ENCODE measurements at regions not wholly inside any gene's neighbourhood (a gene's known extent, or its start where the extent isn't known, plus 50 kb on each side); places are given as distances from the start of the nearest gene placed in this dataset.

GRCh38 chrX:130987241-130987640 lies 70.9 kb upstream of the ARHGAP36 start (continued):
- TF ChIP-seq ATF3 (IDR thresholded peaks at IDR 0.05; ENCODE audit: borderline replicate concordance, extremely low read depth, low read depth, low read length) (no peak), CUX1 (IDR thresholded peaks at IDR 0.05; ENCODE audit: insufficient replicate concordance, low read depth, low read length) (no peak)

- Histone ChIP-seq H3K79me2 (ENCODE audit: control insufficient read depth, insufficient read depth, low read length) (no peaks in the 10 kb centered on the region), H3K27ac (ENCODE audit: control insufficient read depth, insufficient read depth) (no peak overlapping the region), H2AFZ (ENCODE audit: control insufficient read depth, low read depth, low read length) (no peak overlapping the region), H3K36me3 (ENCODE audit: control insufficient read depth in 2 of 2, insufficient read depth in 2 of 2, low read length in 1 of 2) (no peaks in the 10 kb centered on the region), H3K4me1 (ENCODE audit: control insufficient read depth, insufficient read depth, low read length) (no peaks in the 10 kb centered on the region), H3K4me2 (ENCODE audit: control insufficient read depth, insufficient read depth) (no peak overlapping the region), H4K20me1 (ENCODE audit: control insufficient read depth, insufficient read depth) (no peaks in the 10 kb centered on the region), H3K27me3 (replicated peaks in 1 of 2; ENCODE audit: control insufficient read depth in 2 of 2, insufficient read depth in 2 of 2, low read length in 1 of 2) (no peaks in the 10 kb centered on the region), H3K9ac (ENCODE audit: control insufficient read depth, insufficient read depth, low read length) (no peak overlapping the region), H3K4me3 (no peak overlapping the region), H3K9me3 (replicated peaks; ENCODE audit: control insufficient read depth, insufficient read depth, low read length) (no peaks in the 10 kb centered on the region)
- ChIA-PET RAD21 (ENCODE audit: unreplicated experiment) (no interaction called here), POLR2A (no interaction called here), CTCF (no interaction called here), SMC1A (ENCODE audit: uncharacterized antibody, unreplicated experiment) (no interaction called here)
- BruUV-seq (replicated peaks) = no TSS peak
- TF ChIP-seq CBX3 (IDR thresholded peaks at IDR 0.05; ENCODE audit: borderline replicate concordance, low read depth) (no peak), ZNF592 (IDR thresholded peaks at IDR 0.05) (no peak), SMAD1 (IDR thresholded peaks at IDR 0.05; ENCODE audit: low read depth, partially characterized antibody) (no peak), NBN (IDR thresholded peaks at IDR 0.05) (no peak), DPF2 (IDR thresholded peaks at IDR 0.05) (no peak), SREBF2 (IDR thresholded peaks at IDR 0.05; ENCODE audit: low read length) (no peak), PAX8 (IDR thresholded peaks at IDR 0.05) (no peak), PAX5 (IDR thresholded peaks at IDR 0.05; ENCODE audit: borderline replicate concordance, low read depth, low read length) (no peak), NFYA (IDR thresholded peaks at IDR 0.05; ENCODE audit: borderline replicate concordance, low read depth, low read length) (no peak), SMC3 (IDR thresholded peaks at IDR 0.05; ENCODE audit: borderline replicate concordance, low read length) (no peak), RAD21 (IDR thresholded peaks at IDR 0.05; ENCODE audit: insufficient read depth, low read depth, low read length) (no peak)
- 53% methylated on average over 2 of the region's 2 CpGs for WGBS (ENCODE audit: insufficient coverage, insufficient replicate concordance, low lambda C conversion rate, missing lambda C conversion rate)
- in situ Hi-C loops (cut with MboI) (no loop called here), intact Hi-C loops (cut with micrococcal nuclease; ENCODE audit: unreplicated experiment) (loop anchor here (5.0 kb wide), 1 partner anchor 642 kb away; no protein-coding TSS in a partner anchor)
- FAIRE-seq (no peak), DNase-seq (ENCODE audit: low read depth, low spot score) (no peak), ATAC-seq (no peak)
Observed at GRCh38 chrX:130990723-130991122, 67.4 kb upstream of the ARHGAP36 start.

Measured in GM12878 (cell line).